ENCODE measurements at regions not wholly inside any gene's neighbourhood (a gene's known extent, or its start where the extent isn't known, plus 50 kb on each side); places are given as distances from the start of the nearest gene placed in this dataset.

- DNase-seq (ENCODE audit: low spot score) = no peak
Observed at GRCh38 chr13:83332751-83333150, 549.5 kb downstream of the SLITRK1 start.

GRCh38 chr13:83327091-83327490, 555.2 kb downstream of the SLITRK1 start:
- DNase-seq (ENCODE audit: low spot score) = no peak

GRCh38 chr13:83325125-83325853, 557.0 kb downstream of the SLITRK1 start:
- DNase-seq (ENCODE audit: low spot score) = no peak

GRCh38 chr13:83311886-83312577, 570.2 kb downstream of the SLITRK1 start:
- no peak for DNase-seq (ENCODE audit: low spot score)

- no peak for DNase-seq (ENCODE audit: low spot score)
Observed at GRCh38 chr13:83298617-83299016, 583.7 kb downstream of the SLITRK1 start.

GRCh38 chr13:83297586-83298290, 584.5 kb downstream of the SLITRK1 start:
- DNase-seq (ENCODE audit: low spot score) = no peak

GRCh38 chr13:83295686-83296085, 586.6 kb downstream of the SLITRK1 start:
- no peak for DNase-seq (ENCODE audit: low spot score)

- no peak for DNase-seq (ENCODE audit: low spot score)
Observed at GRCh38 chr13:83286737-83287136, 595.5 kb downstream of the SLITRK1 start.

- no peak for DNase-seq (ENCODE audit: low spot score)
Observed at GRCh38 chr13:83281654-83282053, 600.6 kb downstream of the SLITRK1 start.

- no peak for DNase-seq (ENCODE audit: low spot score)
Observed at GRCh38 chr13:83274679-83275078, 607.6 kb downstream of the SLITRK1 start.

- no peak for DNase-seq (ENCODE audit: low spot score)
Observed at GRCh38 chr13:83272652-83273240, 609.5 kb downstream of the SLITRK1 start.

GRCh38 chr13:83272076-83272475, 610.2 kb downstream of the SLITRK1 start:
- DNase-seq (ENCODE audit: low spot score) = no peak

GRCh38 chr13:83265279-83265678, 617.0 kb downstream of the SLITRK1 start:
- no peak for DNase-seq (ENCODE audit: low spot score)

GRCh38 chr13:83248751-83249150, 633.5 kb downstream of the SLITRK1 start:
- no peak for DNase-seq (ENCODE audit: low spot score)

- DNase-seq (ENCODE audit: low spot score) = no peak
Observed at GRCh38 chr13:83232626-83233025, 649.6 kb downstream of the SLITRK1 start.

- no peak for DNase-seq (ENCODE audit: low spot score)
Observed at GRCh38 chr13:83229574-83230305, 652.5 kb downstream of the SLITRK1 start.

GRCh38 chr13:83223546-83223945, 658.7 kb downstream of the SLITRK1 start:
- DNase-seq (ENCODE audit: low spot score) = no peak

- no peak for DNase-seq (ENCODE audit: low spot score)
Observed at GRCh38 chr13:83221813-83222241, 660.4 kb downstream of the SLITRK1 start.

- DNase-seq (ENCODE audit: low spot score) = peak; percentile 6
Observed at GRCh38 chr13:83221256-83221655, 661.0 kb downstream of the SLITRK1 start.

- DNase-seq (ENCODE audit: low spot score) = no peak
Observed at GRCh38 chr13:83220241-83220640, 662.0 kb downstream of the SLITRK1 start.

GRCh38 chr13:83219832-83220231, 662.4 kb downstream of the SLITRK1 start:
- no peak for DNase-seq (ENCODE audit: low spot score)
